ENCODE measurements at regions not wholly inside any gene's neighbourhood (a gene's known extent, or its start where the extent isn't known, plus 50 kb on each side); places are given as distances from the start of the nearest gene placed in this dataset.

DNA sequence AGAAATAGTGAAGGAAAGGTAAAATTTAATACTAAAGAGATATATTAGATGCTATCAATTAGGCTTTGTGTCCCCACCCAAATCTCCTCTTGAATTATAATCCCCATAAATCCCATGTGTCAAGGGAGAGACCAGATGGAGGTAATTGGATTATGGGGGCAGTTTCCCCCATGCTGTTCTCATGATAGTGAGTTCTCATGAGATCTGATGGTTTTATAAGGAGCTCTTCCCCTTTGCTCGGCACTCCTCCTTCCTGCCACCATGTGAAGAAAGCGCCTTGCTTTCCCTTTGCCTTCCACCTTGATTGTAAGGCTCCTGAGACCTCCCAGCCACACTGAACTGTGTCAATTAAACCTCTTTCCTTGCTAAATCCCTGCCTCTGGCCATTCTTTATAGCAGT is 697.0 kb upstream of the RGMB start:
- TF ChIP-seq HDGF (IDR thresholded peaks at IDR 0.05; ENCODE audit: borderline replicate concordance) (no peak), SP1 (IDR thresholded peaks at IDR 0.05) (no peak), CTBP1 (IDR thresholded peaks at IDR 0.05; ENCODE audit: borderline replicate concordance) (no peak), BHLHE40 (IDR thresholded peaks at IDR 0.05; ENCODE audit: borderline replicate concordance) (no peak)
